Fibroblast of gingiva (primary cell): ENCODE measurements at regions not wholly inside any gene's neighbourhood (a gene's known extent, or its start where the extent isn't known, plus 50 kb on each side); places are given as distances from the start of the nearest gene placed in this dataset.
"Not testable (repeated sequence)": the region's sequence is repeated elsewhere in the genome, so short reads cannot be mapped to it uniquely, and the experiment has no call there.

ENCODE experiments used
- DNase-seq: peaks from one replicate; pipeline ENCODE4 v3.0.0-alpha.2; 2011; ENCODE audit warnings: low read depth

DNA sequence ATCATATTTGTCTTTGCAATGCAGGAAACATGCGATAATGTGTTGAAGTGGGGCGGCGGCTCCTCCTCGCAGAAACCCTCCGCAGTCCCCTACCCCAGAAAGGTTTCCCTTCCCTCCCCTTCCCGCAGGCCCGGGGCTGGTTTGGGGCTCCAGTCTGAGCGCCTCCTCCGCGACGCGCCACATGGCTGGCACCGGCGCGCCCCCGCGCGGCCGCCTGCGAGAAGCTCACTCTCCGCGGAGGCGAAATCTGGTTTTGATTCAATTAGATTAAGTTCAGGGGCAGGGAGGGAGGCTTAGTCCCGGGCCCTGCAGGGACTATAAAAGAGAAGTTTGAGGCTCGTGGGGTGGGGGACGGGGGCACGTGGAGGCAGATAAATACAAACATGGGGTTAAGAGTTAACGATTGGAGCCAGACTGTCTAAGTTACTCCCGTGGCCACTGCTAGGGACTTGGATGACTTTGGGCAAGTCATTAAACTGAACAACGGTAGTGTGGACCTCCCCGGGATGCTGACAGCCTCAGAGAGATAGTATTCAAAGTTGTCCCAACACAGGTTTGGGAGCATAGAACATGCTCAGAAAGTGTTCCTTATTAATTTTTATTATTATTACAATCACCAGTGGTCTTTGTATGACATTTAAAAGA lies 69.4 kb downstream of the MSX2 start:
- DNase-seq: peak; percentile 25

DNA sequence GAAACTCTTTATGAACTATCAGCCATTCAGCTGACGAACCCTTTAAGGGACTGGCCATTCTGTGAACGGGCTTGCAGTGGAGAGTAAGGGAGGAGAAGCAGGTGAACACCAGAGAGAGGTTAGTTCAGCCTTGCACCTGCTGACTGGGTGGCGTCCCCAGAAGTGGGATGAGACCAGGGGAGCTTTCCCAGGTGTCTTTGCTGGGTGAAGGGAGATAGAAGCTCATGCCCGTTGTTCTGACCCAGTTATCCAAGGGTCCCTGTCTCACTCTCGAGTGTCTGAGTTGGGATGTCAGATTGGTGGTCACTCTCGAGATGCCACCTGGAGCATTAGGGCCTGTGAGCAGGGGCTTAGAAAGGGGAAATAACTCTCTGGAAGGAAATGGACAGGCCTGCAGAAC lies 68.7 kb downstream of the MSX2 start:
- DNase-seq: no peak

DNA sequence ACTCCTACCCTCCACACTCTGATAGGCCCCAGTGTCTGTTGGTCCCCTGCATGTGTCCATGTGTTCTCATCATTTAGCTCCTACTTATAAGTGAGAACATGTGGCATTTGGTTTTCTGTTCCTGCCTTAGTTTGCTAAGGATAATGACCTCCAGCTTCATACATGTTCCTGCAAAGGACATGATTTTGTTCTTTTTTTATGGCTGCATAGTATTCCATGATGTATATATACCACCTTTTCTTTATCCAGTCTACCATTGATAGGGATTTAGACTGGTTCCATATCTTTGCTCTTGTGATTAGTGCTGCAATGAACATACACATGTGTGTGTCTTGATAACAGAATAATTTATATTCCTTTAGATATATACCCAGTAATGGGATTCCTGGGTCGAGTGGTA lies 67.9 kb downstream of the MSX2 start:
- DNase-seq: not testable (repeated sequence)

DNA sequence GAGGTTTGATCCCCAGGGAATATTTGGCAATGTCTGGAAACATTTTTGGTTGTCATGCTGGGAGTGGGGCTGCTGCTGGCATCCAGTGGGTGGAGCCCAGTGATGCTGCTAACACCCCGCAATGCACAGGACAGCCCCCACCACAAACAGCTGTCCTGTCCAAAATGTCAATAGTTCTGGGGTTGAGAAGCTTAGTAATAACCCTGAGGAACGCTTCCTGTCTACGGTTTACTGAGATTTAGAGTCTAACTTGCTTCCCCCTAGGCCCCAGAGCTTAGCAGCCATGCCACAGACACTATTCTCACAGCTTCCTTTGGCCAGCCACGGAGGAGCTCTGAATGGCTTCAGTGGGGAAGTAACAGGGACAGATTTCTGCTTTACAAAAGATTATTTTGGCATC lies 66.5 kb downstream of the MSX2 start:
- DNase-seq: no peak

DNA sequence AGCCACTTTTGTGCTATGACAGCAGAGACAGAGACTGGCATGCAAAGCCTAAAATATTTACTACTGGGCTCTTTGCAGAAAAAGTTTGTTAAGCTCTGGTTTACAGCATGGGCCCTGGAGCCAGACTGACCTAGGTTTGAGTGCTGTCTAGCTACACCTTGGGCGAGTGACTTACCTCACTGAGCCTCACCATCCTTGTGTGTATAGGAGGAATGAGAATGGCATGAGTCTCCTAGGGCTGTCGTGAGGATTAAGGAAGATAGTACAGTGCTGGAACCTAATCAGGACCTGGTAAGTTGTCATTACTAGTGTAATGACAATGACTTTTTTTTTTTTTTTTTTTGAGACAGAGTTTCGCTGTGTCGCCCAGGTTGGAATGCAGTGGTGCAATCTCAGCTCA lies 65.2 kb downstream of the MSX2 start:
- no peak for DNase-seq

DNA sequence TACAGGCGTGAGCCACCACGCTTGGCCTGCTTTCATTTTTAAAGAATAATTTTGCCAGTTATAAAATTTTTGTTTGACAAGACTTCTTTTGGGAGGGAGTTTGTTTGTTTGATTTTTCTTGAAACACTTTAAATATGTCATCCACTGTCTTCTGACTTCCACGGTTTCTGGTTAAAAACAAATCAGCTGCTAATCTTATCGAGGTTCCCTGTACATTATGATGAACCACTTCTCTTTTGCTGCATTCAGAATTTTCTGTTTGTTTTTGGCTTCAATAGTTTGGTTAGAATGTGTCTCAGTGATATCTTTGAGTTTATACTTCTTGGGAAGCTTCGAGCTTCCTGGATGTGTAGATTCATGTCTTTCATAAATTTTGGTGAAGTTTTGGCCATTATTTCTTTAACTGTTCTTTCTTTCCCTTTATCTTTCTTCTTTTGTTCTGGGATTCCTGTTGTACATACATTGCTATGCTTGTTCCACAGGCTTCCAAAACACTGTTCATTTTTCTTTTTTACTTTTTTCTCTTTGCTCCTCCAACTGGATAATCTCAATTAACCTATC lies 60.8 kb downstream of the MSX2 start:
- no peak for DNase-seq
